ENCODE measurements at regions not wholly inside any gene's neighbourhood (a gene's known extent, or its start where the extent isn't known, plus 50 kb on each side); places are given as distances from the start of the nearest gene placed in this dataset.

- Histone ChIP-seq H2AFZ (ENCODE audit: control insufficient read depth, low read length) (no peak overlapping the region), H3K79me2 (ENCODE audit: control insufficient read depth, insufficient read depth, low read length) (no peaks in the 10 kb centered on the region), H3K27ac (ENCODE audit: control insufficient read depth, insufficient read depth, low read length) (peak overlapping the region; percentile 78), H3K4me2 (ENCODE audit: control insufficient read depth, extremely low read depth, insufficient read depth, low read depth, low read length) (no peak overlapping the region), H4K20me1 (ENCODE audit: control insufficient read depth, extremely low read depth, insufficient read depth, low read length) (no peaks in the 10 kb centered on the region), H3K36me3 (ENCODE audit: control insufficient read depth in 2 of 2, extremely low read depth in 1 of 2, insufficient read depth in 2 of 2, low read length in 2 of 2) (no peaks in the 10 kb centered on the region), H3K4me1 (ENCODE audit: control insufficient read depth, extremely low read depth, insufficient read depth, low read length) (peaks cover 45% of the 10 kb centered on the region), H3K4me3 (ENCODE audit: control insufficient read depth in 2 of 3, extremely low read depth in 1 of 3, insufficient read depth in 2 of 3, low read depth in 1 of 3, low read length in 3 of 3) (no peak overlapping the region), H3K9me1 (ENCODE audit: control insufficient read depth, extremely low read depth, insufficient read depth, low read length) (no peaks in the 10 kb centered on the region), H3K27me3 (ENCODE audit: control insufficient read depth, extremely low read depth, insufficient read depth, low read length) (no peaks in the 10 kb centered on the region), H3K9me3 (ENCODE audit: control insufficient read depth, low read depth, low read length) (peaks cover 3% of the 10 kb centered on the region), H3K9ac (ENCODE audit: control insufficient read depth, extremely low read depth, insufficient read depth, low read length) (no peak overlapping the region)
- TF ChIP-seq, protein P1, sequence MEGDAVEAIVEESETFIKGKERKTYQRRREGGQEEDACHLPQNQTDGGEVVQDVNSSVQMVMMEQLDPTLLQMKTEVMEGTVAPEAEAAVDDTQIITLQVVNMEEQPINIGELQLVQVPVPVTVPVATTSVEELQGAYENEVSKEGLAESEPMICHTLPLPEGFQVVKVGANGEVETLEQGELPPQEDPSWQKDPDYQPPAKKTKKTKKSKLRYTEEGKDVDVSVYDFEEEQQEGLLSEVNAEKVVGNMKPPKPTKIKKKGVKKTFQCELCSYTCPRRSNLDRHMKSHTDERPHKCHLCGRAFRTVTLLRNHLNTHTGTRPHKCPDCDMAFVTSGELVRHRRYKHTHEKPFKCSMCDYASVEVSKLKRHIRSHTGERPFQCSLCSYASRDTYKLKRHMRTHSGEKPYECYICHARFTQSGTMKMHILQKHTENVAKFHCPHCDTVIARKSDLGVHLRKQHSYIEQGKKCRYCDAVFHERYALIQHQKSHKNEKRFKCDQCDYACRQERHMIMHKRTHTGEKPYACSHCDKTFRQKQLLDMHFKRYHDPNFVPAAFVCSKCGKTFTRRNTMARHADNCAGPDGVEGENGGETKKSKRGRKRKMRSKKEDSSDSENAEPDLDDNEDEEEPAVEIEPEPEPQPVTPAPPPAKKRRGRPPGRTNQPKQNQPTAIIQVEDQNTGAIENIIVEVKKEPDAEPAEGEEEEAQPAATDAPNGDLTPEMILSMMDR (optimal IDR thresholded peaks at IDR 0.05 in 1 of 3, IDR thresholded peaks at IDR 0.05 in 1 of 3, conservative IDR thresholded peaks at IDR 0.05 in 1 of 3; ENCODE audit: extremely low read depth in 1 of 3, insufficient read depth in 2 of 3, low read length in 3 of 3): no peak
- TF ChIP-seq EZH2 (IDR thresholded peaks at IDR 0.05; ENCODE audit: low read length): no peak
- DNase-seq (ENCODE audit: low read depth, low spot score): no peak
- dilution Hi-C loops (cut with MboI; ENCODE audit: extremely low pct_ligation_motif_present, low sequenced_read_pairs): no loop called here
- peak; percentile 76 for FAIRE-seq
Observed at GRCh38 chr2:234307322-234307961, 189.4 kb downstream of the ARL4C start.

- FAIRE-seq (peak; percentile 99), DNase-seq (ENCODE audit: low read depth, low spot score) (peak; percentile 89)
- Histone ChIP-seq H3K4me1 (ENCODE audit: control insufficient read depth, extremely low read depth, insufficient read depth, low read length) (peaks cover 50% of the 10 kb centered on the region), H3K4me2 (ENCODE audit: control insufficient read depth, extremely low read depth, insufficient read depth, low read depth, low read length) (peak overlapping the region; percentile 82), H3K4me3 (ENCODE audit: control insufficient read depth in 2 of 3, extremely low read depth in 1 of 3, insufficient read depth in 2 of 3, low read depth in 1 of 3, low read length in 3 of 3) (peak overlapping the region in 2 of 3 experiments; percentile 33 to 38), H3K27me3 (ENCODE audit: control insufficient read depth, extremely low read depth, insufficient read depth, low read length) (no peaks in the 10 kb centered on the region), H3K79me2 (ENCODE audit: control insufficient read depth, insufficient read depth, low read length) (no peaks in the 10 kb centered on the region), H3K27ac (ENCODE audit: control insufficient read depth, insufficient read depth, low read length) (peak overlapping the region; percentile 73), H3K36me3 (ENCODE audit: control insufficient read depth in 2 of 2, extremely low read depth in 1 of 2, insufficient read depth in 2 of 2, low read length in 2 of 2) (no peaks in the 10 kb centered on the region), H2AFZ (ENCODE audit: control insufficient read depth, low read length) (no peak overlapping the region), H3K9me1 (ENCODE audit: control insufficient read depth, extremely low read depth, insufficient read depth, low read length) (no peaks in the 10 kb centered on the region), H3K9me3 (ENCODE audit: control insufficient read depth, low read depth, low read length) (peaks cover 3% of the 10 kb centered on the region), H4K20me1 (ENCODE audit: control insufficient read depth, extremely low read depth, insufficient read depth, low read length) (no peaks in the 10 kb centered on the region), H3K9ac (ENCODE audit: control insufficient read depth, extremely low read depth, insufficient read depth, low read length) (peak overlapping the region; percentile 59)
- dilution Hi-C loops (cut with MboI; ENCODE audit: extremely low pct_ligation_motif_present, low sequenced_read_pairs): no loop called here
- TF ChIP-seq, protein P1 (optimal IDR thresholded peaks at IDR 0.05 in 1 of 3, IDR thresholded peaks at IDR 0.05 in 1 of 3, conservative IDR thresholded peaks at IDR 0.05 in 1 of 3; ENCODE audit: extremely low read depth in 1 of 3, insufficient read depth in 2 of 3, low read length in 3 of 3): no peak
- TF ChIP-seq EZH2 (IDR thresholded peaks at IDR 0.05; ENCODE audit: low read length): no peak
Observed at GRCh38 chr2:234306426-234307173, 190.3 kb downstream of the ARL4C start.

Data from keratinocyte (primary cell).